22Rv1 (cell line): ENCODE measurements at regions not wholly inside any gene's neighbourhood (a gene's known extent, or its start where the extent isn't known, plus 50 kb on each side); places are given as distances from the start of the nearest gene placed in this dataset.
"Not testable (repeated sequence)": the region's sequence is repeated elsewhere in the genome, so short reads cannot be mapped to it uniquely, and the experiment has no call there.

Source experiments
- H3K27ac ChIP-seq: fragments of 450-650 bp; 2 replicates; pipeline ENCODE4 v1.5.1; 2017
- ZFX ChIP-seq: fragments of 450-650 bp; IDR thresholded peaks from 2 replicates; pipeline ENCODE4 v1.6.1; 2017; ENCODE audit warnings: antibody characterized with exemption, borderline replicate concordance
- TF ChIP-seq, protein P1 (sequence below): fragments of 450-650 bp; IDR thresholded peaks from 2 replicates; pipeline ENCODE4 v1.5.1; 2017; ENCODE audit warnings: mild to moderate bottlenecking

DNA sequence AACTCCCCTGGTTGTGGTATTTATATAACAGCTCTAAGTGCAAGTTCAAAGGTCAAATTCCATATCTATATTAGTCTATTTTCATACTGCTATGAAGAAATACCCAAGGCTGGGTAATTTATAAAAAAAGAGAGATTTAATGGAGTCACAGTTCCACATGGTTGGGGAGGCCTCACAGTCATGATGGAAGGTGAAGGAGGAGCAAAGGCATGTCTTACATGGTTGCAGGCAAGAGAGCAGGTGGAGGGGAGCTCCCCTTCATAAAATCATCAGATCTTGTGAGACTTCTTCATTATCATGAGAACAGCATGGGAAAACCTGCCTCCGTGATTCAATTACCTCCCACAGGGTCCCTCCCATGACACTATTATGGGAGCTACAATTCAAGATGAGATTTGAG lies 179.6 kb upstream of the FBXO11 start:
- no peak overlapping the region for H3K27ac ChIP-seq
- TF ChIP-seq ZFX: no peak
- TF ChIP-seq, protein P1, sequence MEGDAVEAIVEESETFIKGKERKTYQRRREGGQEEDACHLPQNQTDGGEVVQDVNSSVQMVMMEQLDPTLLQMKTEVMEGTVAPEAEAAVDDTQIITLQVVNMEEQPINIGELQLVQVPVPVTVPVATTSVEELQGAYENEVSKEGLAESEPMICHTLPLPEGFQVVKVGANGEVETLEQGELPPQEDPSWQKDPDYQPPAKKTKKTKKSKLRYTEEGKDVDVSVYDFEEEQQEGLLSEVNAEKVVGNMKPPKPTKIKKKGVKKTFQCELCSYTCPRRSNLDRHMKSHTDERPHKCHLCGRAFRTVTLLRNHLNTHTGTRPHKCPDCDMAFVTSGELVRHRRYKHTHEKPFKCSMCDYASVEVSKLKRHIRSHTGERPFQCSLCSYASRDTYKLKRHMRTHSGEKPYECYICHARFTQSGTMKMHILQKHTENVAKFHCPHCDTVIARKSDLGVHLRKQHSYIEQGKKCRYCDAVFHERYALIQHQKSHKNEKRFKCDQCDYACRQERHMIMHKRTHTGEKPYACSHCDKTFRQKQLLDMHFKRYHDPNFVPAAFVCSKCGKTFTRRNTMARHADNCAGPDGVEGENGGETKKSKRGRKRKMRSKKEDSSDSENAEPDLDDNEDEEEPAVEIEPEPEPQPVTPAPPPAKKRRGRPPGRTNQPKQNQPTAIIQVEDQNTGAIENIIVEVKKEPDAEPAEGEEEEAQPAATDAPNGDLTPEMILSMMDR: no peak

DNA sequence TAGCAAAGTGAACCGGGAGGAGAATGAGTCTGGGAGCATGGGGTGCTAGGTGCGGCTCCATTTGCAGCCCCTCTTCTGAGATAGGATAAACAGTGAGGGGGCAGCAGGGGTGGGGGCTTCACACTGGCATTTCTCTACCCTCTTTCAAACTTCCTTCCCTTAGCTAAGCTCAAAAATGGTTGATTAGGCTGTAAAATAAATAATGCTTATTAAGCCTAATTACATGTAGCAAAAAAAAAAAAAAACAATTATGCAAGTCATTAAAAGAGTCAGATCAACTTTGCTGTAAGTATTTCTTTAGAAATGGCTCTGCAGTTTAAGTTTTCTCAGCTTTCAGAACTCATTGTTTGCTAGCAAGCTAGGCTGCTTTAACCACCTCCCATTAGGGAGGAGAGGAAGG lies 182.7 kb upstream of the FBXO11 start:
- no peak overlapping the region for H3K27ac ChIP-seq
- TF ChIP-seq ZFX: no peak
- TF ChIP-seq, protein P1: no peak

DNA sequence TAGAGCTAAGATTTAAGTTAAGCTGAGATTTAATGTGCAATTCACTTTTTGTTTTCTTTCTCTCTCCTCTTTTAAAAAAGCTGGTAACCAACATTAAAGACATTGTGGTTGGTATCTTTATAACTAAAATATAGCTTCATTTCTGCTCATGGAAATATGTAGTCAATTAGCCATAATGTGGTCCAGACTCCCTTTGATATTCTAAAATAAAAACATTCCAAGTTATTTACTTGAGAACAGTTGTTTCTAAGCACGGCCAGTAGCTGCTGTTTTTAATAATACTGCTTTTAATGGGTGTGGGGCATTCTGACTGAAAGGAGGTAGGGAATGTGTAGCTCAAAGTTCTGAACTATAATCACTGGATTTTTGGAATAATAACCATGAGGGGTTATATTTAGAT lies 183.3 kb upstream of the FBXO11 start:
- TF ChIP-seq ZFX: no peak
- TF ChIP-seq, protein P1: no peak
- no peak overlapping the region for H3K27ac ChIP-seq

DNA sequence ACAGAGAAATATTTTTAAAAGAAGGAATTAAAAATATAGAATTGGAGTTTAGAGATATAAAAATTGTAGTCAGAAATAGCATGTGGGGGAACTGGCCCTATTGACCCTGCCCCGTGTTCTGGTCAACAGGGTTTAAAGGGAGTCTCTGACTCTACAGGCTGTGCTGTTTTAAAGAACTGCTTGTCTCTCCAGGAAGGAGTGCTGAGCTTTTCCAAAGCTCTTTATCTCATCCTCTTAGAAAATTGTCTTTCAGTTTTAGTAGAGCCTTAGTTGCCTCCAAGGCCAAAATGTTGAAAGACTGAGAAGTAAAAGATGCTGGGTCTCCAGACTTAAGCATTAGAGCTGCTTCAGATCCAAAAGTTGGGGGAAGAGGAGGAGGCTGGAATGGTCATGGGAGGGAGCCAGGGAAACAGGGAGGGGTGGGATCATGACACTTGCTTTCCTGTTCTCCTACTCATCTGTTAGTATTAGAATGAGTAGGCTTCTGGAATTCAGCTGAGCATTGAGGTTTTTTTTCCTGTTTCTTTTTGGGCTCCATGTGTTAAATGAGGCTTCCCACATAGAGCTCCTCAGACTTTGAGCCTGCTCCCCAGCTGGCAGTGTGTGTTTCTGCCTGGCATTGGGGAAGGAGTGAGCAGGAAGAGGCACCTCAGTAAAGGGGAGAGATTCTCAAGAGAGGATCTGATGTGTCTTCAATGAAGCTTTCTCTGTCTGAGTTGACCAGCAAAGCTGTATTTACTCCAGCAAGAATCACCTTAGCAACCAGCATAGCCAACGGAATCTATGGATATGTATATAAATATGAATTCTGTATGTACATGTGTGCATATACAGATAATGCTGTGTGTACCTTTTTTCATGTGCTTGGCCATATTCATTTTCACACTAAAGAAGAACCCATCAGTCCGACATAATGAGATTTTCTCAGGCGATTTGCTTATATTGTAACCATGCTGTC lies 186.8 kb upstream of the FBXO11 start:
- no peak for TF ChIP-seq ZFX
- H3K27ac ChIP-seq: no peak overlapping the region

DNA sequence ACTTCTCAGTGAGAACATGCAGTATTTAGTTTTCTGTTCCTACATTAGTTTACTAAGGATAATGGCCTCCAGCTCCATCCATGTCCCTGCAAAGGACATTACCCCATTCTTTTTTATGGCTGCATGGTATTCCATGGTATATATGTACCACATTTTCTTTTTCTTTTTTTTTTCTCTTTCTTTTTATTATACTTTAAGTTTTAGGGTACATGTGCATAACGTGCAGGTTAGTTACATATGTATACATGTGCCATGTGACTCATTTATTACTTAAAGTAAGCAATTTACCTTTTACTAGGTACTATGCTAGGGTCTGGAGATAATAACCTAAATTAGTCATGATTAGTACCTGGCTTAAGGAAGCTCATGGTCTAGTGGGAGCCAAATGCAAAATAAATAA lies 190.5 kb upstream of the FBXO11 start:
- H3K27ac ChIP-seq: not testable (repeated sequence)

DNA sequence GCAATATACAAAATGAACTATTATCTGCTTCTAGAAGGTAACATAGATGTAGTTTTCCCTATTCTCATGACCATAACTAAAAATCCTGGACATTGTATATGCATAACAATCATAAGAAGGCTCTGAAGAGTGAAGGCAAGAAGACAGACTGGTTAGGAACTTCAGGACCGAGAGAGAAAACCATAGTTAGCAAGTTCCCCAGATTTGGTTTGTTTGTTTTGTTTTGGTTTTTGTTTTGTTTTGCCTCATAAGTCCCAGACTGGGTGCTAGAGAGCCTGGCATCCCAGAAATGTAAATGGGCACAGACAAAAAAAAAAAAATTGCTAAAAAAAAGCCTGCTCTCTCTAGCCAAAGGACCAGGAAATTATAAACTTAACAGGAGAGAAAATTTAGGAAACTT lies 192.2 kb upstream of the FBXO11 start:
- TF ChIP-seq ZFX: no peak
- TF ChIP-seq, protein P1: no peak
- no peak overlapping the region for H3K27ac ChIP-seq

DNA sequence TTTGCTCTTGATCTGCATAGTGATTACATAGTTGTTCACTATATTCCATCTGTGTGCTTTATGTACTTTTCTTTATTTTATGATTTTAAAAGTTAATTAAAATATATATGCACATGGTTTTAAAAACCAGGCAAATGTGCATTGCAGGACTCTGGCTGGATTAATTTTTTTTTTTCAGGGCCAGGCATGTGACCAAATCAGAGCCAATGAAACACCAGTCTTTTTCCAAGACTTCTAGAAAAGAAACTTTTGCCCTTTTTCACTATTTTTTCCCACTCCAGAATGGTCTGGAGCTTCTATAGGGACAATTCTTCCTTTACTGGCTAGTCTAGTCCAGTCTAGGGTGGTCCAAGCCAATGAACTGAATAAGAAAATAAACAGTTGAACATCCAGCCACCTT lies 198.1 kb upstream of the FBXO11 start:
- TF ChIP-seq, protein P1: no peak
- no peak for TF ChIP-seq ZFX
- H3K27ac ChIP-seq: no peak overlapping the region

DNA sequence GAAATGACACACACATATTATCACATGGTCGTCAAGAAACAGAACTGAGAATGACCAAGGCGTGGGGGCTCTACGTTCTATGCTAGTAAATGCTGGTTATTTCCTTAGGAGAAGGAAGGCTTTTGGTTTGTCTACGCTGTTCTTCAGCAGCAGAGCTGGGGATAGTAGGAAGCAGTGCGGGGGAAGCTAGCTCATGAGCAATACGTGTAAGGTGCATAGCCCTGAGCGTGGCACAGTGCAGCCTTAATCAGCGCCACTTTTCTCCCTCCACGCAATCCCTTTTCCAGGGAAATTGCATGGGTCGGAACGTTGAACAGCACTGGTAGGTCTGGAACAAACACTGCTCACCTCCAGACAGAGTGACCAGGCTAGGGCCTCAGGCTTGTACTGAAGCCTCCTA lies 199.6 kb upstream of the FBXO11 start:
- no peak overlapping the region for H3K27ac ChIP-seq

More for the DNA sequence above, 199.6 kb upstream of the FBXO11 start:
- no peak for TF ChIP-seq ZFX
